Neuronal stem cell (in vitro differentiated cells): ENCODE measurements at regions not wholly inside any gene's neighbourhood (a gene's known extent, or its start where the extent isn't known, plus 50 kb on each side); places are given as distances from the start of the nearest gene placed in this dataset.

ENCODE experiments used
- DNase-seq: peaks from one replicate; pipeline ENCODE4 v3.0.0-alpha.2; 2013; ENCODE audit warnings: low spot score
- H2AFZ ChIP-seq: one replicate; pipeline ENCODE4 v1.6.1; 2013; ENCODE audit warnings: mild to moderate bottlenecking, low read length, inconsistent platforms
- H2AK5ac ChIP-seq: 2 replicates; pipeline ENCODE4 v1.6.1; 2013; ENCODE audit warnings: low read depth, mild to moderate bottlenecking, inconsistent platforms, low read length, moderate library complexity, mixed read lengths
- H2BK120ac ChIP-seq: 2 replicates; pipeline ENCODE4 v1.6.1; 2013; ENCODE audit warnings: low read depth, mild to moderate bottlenecking, inconsistent platforms, low read length, moderate library complexity, mixed read lengths
- H2BK12ac ChIP-seq: one replicate; pipeline ENCODE4 v1.6.1; 2013; ENCODE audit warnings: low read length, inconsistent platforms
- H2BK15ac ChIP-seq: 2 replicates; pipeline ENCODE4 v1.6.1; 2013; ENCODE audit warnings: mild to moderate bottlenecking, low read length, inconsistent platforms, mixed read lengths
- H2BK5ac ChIP-seq: one replicate; pipeline ENCODE4 v1.6.1; 2013; ENCODE audit warnings: inconsistent platforms, mild to moderate bottlenecking, low read length, moderate library complexity
- H3K14ac ChIP-seq: one replicate; pipeline ENCODE4 v1.6.1; 2013; ENCODE audit warnings: low read length, inconsistent platforms
- H3K18ac ChIP-seq: 2 replicates; pipeline ENCODE4 v1.6.1; 2013; ENCODE audit warnings: low read length, inconsistent platforms
- H3K23ac ChIP-seq: 2 replicates; pipeline ENCODE4 v1.6.1; 2013; ENCODE audit warnings: low read depth, mild to moderate bottlenecking, mixed read lengths, low read length, inconsistent platforms; ENCODE audit not compliant: poor library complexity
- H3K27ac ChIP-seq: replicated peaks from 3 replicates; pipeline ENCODE4 v1.5.1; 2013; ENCODE audit warnings: low read length, inconsistent platforms
- H3K27me3 ChIP-seq, 3 experiments: 2 replicates each; pipeline ENCODE4 v1.6.1; 2013; ENCODE audit warnings: low read length in 3 of 3, mild to moderate bottlenecking in 2 of 3, inconsistent platforms in 1 of 3, low read depth in 1 of 3, mixed read lengths in 1 of 3, moderate library complexity in 1 of 3; ENCODE audit not compliant: control insufficient read depth in 3 of 3, insufficient read depth in 3 of 3
- H3K36me3 ChIP-seq, 2 donors: replicated peaks in 1 of 2; 2 replicates each; pipeline ENCODE4 v1.6.1; 2013; ENCODE audit warnings: low read length in 2 of 2; ENCODE audit not compliant: control insufficient read depth in 2 of 2, insufficient read depth in 2 of 2
- H3K4ac ChIP-seq: 2 replicates; pipeline ENCODE4 v1.6.1; 2013; ENCODE audit warnings: inconsistent platforms, mild to moderate bottlenecking, low read length, moderate library complexity
- H3K4me1 ChIP-seq, 2 donors: 1 replicate in 1 of 2; 2 replicates in 1 of 2; pipeline ENCODE4 v1.6.1; 2013; ENCODE audit warnings: low read length in 2 of 2, low read depth in 1 of 2; ENCODE audit not compliant: control insufficient read depth in 2 of 2, insufficient read depth in 1 of 2
- H3K4me2 ChIP-seq: one replicate; pipeline ENCODE4 v1.6.1; 2013; ENCODE audit warnings: mild to moderate bottlenecking, low read length, inconsistent platforms; ENCODE audit not compliant: insufficient read depth, poor library complexity, severe bottlenecking
- H3K4me3 ChIP-seq, 2 donors: 2 replicates each; pipeline ENCODE4 v1.5.1; 2013; ENCODE audit warnings: low read length in 2 of 2, mild to moderate bottlenecking in 2 of 2, inconsistent platforms in 1 of 2, moderate library complexity in 1 of 2
- H3K79me1 ChIP-seq: one replicate; pipeline ENCODE4 v1.6.1; 2013; ENCODE audit warnings: low read depth, mild to moderate bottlenecking, inconsistent platforms, low read length, moderate library complexity
- H3K9ac ChIP-seq: one replicate; pipeline ENCODE4 v1.6.1; 2013; ENCODE audit warnings: mild to moderate bottlenecking, low read depth, low read length, inconsistent platforms; ENCODE audit not compliant: poor library complexity
- H3K9me3 ChIP-seq, 2 donors: replicated peaks in 1 of 2; 2 replicates each; pipeline versions ENCODE3 to v1.6.1; 2013; ENCODE audit warnings: low read length in 2 of 2, mild to moderate bottlenecking in 2 of 2, inconsistent platforms in 1 of 2, low read depth in 1 of 2, mixed read lengths in 1 of 2, moderate library complexity in 1 of 2; ENCODE audit not compliant: control insufficient read depth in 2 of 2, insufficient read depth in 1 of 2
- H4K8ac ChIP-seq: one replicate; pipeline ENCODE4 v1.6.1; 2013; ENCODE audit warnings: low read depth, mild to moderate bottlenecking, inconsistent platforms, low read length, moderate library complexity
- H4K91ac ChIP-seq: one replicate; pipeline ENCODE4 v1.6.1; 2013; ENCODE audit warnings: low read length, low read depth, mild to moderate bottlenecking, inconsistent platforms; ENCODE audit not compliant: poor library complexity
- WGBS, 2 donors: extraction: QIAGEN DNeasy Blood & Tissue Kit; methylation state at CpG; one replicate each; pipeline ENCODE4 v1.1.7; 2013; ENCODE audit warnings: missing lambda C conversion rate in 2 of 2, mixed read lengths in 1 of 2; ENCODE audit not compliant: insufficient read length in 2 of 2, insufficient replicate concordance in 1 of 2; ENCODE audit errors: extremely low coverage in 2 of 2; 5-methylcytosine and 5-hydroxymethylcytosine counted together

DNA sequence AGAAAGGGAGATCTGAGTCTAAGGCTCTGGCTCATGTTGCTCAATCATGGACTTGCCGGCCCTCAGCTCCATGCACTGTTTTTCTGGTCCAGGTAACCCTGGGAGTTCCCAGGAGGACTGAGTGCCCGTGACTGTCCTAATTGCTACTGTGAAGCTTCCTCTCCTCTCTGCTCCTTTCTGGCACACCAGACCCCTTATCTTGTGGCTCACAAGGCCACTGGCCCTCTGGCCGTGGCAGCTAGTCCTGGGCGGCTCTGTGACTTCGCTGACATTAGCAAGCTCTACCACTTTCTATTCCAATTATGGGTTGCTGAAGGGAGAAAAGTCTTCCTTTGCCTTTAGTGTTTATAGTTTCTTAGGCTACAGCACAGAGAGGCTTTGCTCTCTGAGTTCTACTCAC, 380.2 kb downstream of the RWDD3 start:
- H3K14ac ChIP-seq: no peak overlapping the region
- H3K4me3 ChIP-seq: no peak overlapping the region
- no peak overlapping the region for H3K18ac ChIP-seq
- no peaks in the 10 kb centered on the region for H3K36me3 ChIP-seq
- no peaks in the 10 kb centered on the region for H3K9me3 ChIP-seq
- H2AFZ ChIP-seq: no peak overlapping the region
- H2BK15ac ChIP-seq: no peak overlapping the region
- no peak for DNase-seq
- no peaks in the 10 kb centered on the region for H3K4me1 ChIP-seq
- H3K9ac ChIP-seq: no peak overlapping the region
- H3K23ac ChIP-seq: no peak overlapping the region
- no CpG with 5 or more reads among the region's 5 CpGs for WGBS, 2 donors
- H4K91ac ChIP-seq: no peak overlapping the region
- no peak overlapping the region for H2BK12ac ChIP-seq
- no peak overlapping the region for H2BK120ac ChIP-seq
- no peak overlapping the region for H3K4ac ChIP-seq
- no peak overlapping the region for H3K27ac ChIP-seq
- no peaks in the 10 kb centered on the region for H3K79me1 ChIP-seq
- H4K8ac ChIP-seq: no peak overlapping the region
- no peak overlapping the region for H3K4me2 ChIP-seq
- H3K27me3 ChIP-seq: no peaks in the 10 kb centered on the region
- no peak overlapping the region for H2AK5ac ChIP-seq
- no peak overlapping the region for H2BK5ac ChIP-seq

DNA sequence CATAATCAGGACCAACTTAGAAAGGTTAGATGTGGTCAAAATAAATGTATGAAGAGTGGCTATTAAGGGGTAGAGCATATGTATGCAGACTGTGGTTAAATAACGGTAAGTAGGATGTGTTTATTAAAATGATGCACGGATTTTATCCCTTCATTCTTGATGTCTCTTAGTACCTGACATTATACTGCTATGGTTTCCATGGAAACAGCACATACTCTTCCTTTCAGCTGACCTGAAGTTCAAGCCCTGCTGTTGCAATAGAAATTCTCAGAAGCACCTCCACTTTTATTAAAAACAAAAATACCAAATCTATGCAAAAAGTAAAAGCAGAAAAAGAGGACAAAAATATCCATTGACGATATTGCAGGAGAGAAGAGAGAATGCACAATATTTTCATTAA, 381.4 kb downstream of the RWDD3 start:
- Histone ChIP-seq H3K27ac (no peak overlapping the region), H3K36me3 (no peaks in the 10 kb centered on the region), H3K4me2 (no peak overlapping the region), H3K23ac (no peak overlapping the region), H3K9me3 (no peaks in the 10 kb centered on the region), H3K4me1 (no peaks in the 10 kb centered on the region), H2BK5ac (no peak overlapping the region), H2AFZ (no peak overlapping the region), H3K27me3 (no peaks in the 10 kb centered on the region), H4K91ac (no peak overlapping the region), H2BK120ac (no peak overlapping the region), H3K4ac (no peak overlapping the region), H3K4me3 (no peak overlapping the region), H2BK15ac (no peak overlapping the region), H3K18ac (no peak overlapping the region), H4K8ac (no peak overlapping the region), H3K14ac (no peak overlapping the region), H3K9ac (no peak overlapping the region), H3K79me1 (no peaks in the 10 kb centered on the region), H2BK12ac (no peak overlapping the region), H2AK5ac (no peak overlapping the region)
- no peak for DNase-seq
- no CpG with 5 or more reads among the region's 3 CpGs for whole genome bisulfite sequencing, 2 donors

DNA sequence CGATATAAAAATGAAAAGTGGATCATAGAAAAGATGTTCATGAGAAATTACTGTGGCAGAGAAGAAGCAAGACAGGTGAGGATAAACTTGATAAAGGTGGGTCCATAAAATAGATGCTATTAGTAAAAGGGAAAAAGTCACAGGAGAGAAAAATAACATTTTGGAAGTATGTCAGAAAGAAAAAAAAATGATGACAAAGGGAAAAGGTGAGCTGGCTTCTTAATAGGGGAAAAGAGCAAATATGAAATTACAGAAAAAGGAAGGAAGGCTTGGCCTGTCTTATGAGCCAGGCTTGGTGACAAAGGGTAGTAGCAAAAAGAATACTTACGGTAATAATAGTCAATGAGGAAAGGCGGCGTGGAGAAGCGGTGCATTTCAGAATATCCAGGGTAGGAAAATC, 386.1 kb downstream of the RWDD3 start:
- Histone ChIP-seq H3K27ac (no peak overlapping the region), H3K4me2 (no peak overlapping the region), H2BK5ac (no peak overlapping the region), H3K4me1 (no peaks in the 10 kb centered on the region), H3K9ac (no peak overlapping the region), H3K18ac (no peak overlapping the region), H3K4me3 (no peak overlapping the region), H3K23ac (no peak overlapping the region), H2AK5ac (no peak overlapping the region), H2BK15ac (no peak overlapping the region), H2BK120ac (no peak overlapping the region), H2AFZ (no peak overlapping the region), H2BK12ac (no peak overlapping the region), H3K79me1 (no peaks in the 10 kb centered on the region), H3K27me3 (no peaks in the 10 kb centered on the region), H3K14ac (no peak overlapping the region), H4K91ac (no peak overlapping the region), H3K9me3 (no peaks in the 10 kb centered on the region), H3K36me3 (no peaks in the 10 kb centered on the region), H3K4ac (no peak overlapping the region), H4K8ac (no peak overlapping the region)
- DNase-seq: no peak
- WGBS, 2 donors: 100% methylated on average over 1 of the region's 5 CpGs; no CpG with 5 or more reads in 1 of the 2 donors

DNA sequence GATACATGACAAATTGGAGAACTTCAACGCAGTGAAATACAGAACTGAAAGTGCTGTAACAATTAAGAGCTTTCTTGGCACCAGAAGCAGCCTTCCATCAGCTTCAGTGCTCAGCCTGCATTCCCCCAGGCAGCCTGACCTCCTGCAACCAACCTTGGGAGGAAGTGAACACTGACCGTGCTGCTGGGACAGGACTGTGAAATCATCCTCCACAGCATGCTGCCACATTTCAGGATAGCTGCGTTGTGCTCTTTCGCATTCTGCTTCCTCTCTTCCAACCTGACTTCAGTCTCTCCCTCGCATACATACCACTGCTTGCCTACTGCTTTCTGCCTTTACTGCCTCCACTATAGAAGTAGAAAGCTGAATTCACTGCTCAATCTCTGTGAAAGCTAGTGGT, 388.6 kb downstream of the RWDD3 start:
- H3K27me3 ChIP-seq: no peaks in the 10 kb centered on the region
- H3K4me1 ChIP-seq: no peaks in the 10 kb centered on the region
- H3K23ac ChIP-seq: no peak overlapping the region
- DNase-seq: no peak
- no peak overlapping the region for H3K4ac ChIP-seq
- WGBS, 2 donors: no CpG with 5 or more reads among the region's 5 CpGs
- no peaks in the 10 kb centered on the region for H3K36me3 ChIP-seq
- H3K9me3 ChIP-seq: no peaks in the 10 kb centered on the region
- no peak overlapping the region for H2BK5ac ChIP-seq
- no peak overlapping the region for H4K8ac ChIP-seq
- no peak overlapping the region for H2AFZ ChIP-seq
- H4K91ac ChIP-seq: no peak overlapping the region
- H2AK5ac ChIP-seq: no peak overlapping the region
- H2BK12ac ChIP-seq: no peak overlapping the region
- no peaks in the 10 kb centered on the region for H3K79me1 ChIP-seq
- no peak overlapping the region for H2BK120ac ChIP-seq
- no peak overlapping the region for H3K27ac ChIP-seq
- H3K18ac ChIP-seq: peak overlapping the region; percentile 6
- no peak overlapping the region for H3K4me2 ChIP-seq
- no peak overlapping the region for H2BK15ac ChIP-seq
- no peak overlapping the region for H3K4me3 ChIP-seq
- H3K14ac ChIP-seq: no peak overlapping the region
- no peak overlapping the region for H3K9ac ChIP-seq
